SK-N-SH treated with all-trans-retinoic acid at 6 μM for 48 hours (cell line): ENCODE measurements at regions not wholly inside any gene's neighbourhood (a gene's known extent, or its start where the extent isn't known, plus 50 kb on each side); places are given as distances from the start of the nearest gene placed in this dataset.

Experiments used
- ATAC-seq: fragments of 200-7000 bp; cut with Tn5 transposase; 3 replicates; pipeline ENCODE4 v1.9.1; 2020; ENCODE audit warnings: mild to moderate bottlenecking, moderate library complexity
- ARNTL ChIP-seq: fragments of 450-650 bp; formaldehyde crosslinking; IDR thresholded peaks from 2 replicates; pipeline ENCODE4 v1.5.0; 2020; ENCODE audit warnings: low read depth, mild to moderate bottlenecking, moderate library complexity, borderline replicate concordance
- BACH2 ChIP-seq: fragments of 250-450 bp; sonication (Bioruptor Pico); IDR thresholded peaks from 2 replicates; pipeline ENCODE4 v1.9.0; 2021; ENCODE audit warnings: mild to moderate bottlenecking, borderline replicate concordance
- CSDC2 ChIP-seq: fragments of 250-450 bp; sonication (Bioruptor Pico); IDR thresholded peaks from 2 replicates; pipeline ENCODE4 v1.5.0; 2020; ENCODE audit warnings: mild to moderate bottlenecking, moderate library complexity
- ESRRG ChIP-seq: fragments of 250-450 bp; sonication (Bioruptor Pico); IDR thresholded peaks from 2 replicates; pipeline ENCODE4 v1.6.1; 2021; ENCODE audit warnings: mild to moderate bottlenecking
- GLIS3 ChIP-seq: fragments of 250-450 bp; sonication (Bioruptor Pico); IDR thresholded peaks from 2 replicates; pipeline ENCODE4 v1.5.0; 2020; ENCODE audit warnings: mild to moderate bottlenecking, moderate library complexity
- ISL1 ChIP-seq: fragments of 250-450 bp; sonication (Bioruptor Pico); IDR thresholded peaks from 2 replicates; pipeline ENCODE4 v2.1.2; 2022; ENCODE audit warnings: mild to moderate bottlenecking, moderate library complexity
- OSR1 ChIP-seq: fragments of 250-450 bp; sonication (Bioruptor Pico); IDR thresholded peaks from 2 replicates; pipeline ENCODE4 v1.8.0; 2022; ENCODE audit warnings: moderate library complexity, mild to moderate bottlenecking, inconsistent platforms
- PPARA ChIP-seq: fragments of 250-450 bp; sonication (Bioruptor Pico); IDR thresholded peaks from 2 replicates; pipeline ENCODE4 v1.5.0; 2020; ENCODE audit warnings: mild to moderate bottlenecking, borderline replicate concordance
- RARB ChIP-seq: fragments of 250-450 bp; sonication (Bioruptor Pico); IDR thresholded peaks from 2 replicates; pipeline ENCODE4 v1.8.0; 2021; ENCODE audit warnings: mild to moderate bottlenecking, moderate library complexity
- SNAI2 ChIP-seq: fragments of 250-450 bp; sonication (Bioruptor Pico); IDR thresholded peaks from 2 replicates; pipeline ENCODE4 v1.5.0; 2020; ENCODE audit warnings: mild to moderate bottlenecking, moderate library complexity
- TCF4 ChIP-seq: fragments of 250-450 bp; sonication (Bioruptor Pico); IDR thresholded peaks from 2 replicates; pipeline ENCODE4 v1.8.0; 2021; ENCODE audit warnings: mild to moderate bottlenecking, moderate library complexity, borderline replicate concordance
- TOX ChIP-seq: fragments of 250-450 bp; sonication (Bioruptor Pico); IDR thresholded peaks from 2 replicates; pipeline ENCODE4 v1.8.0; 2021; ENCODE audit warnings: mild to moderate bottlenecking, moderate library complexity, borderline replicate concordance
- ZC3H10 ChIP-seq: fragments of 250-450 bp; sonication (Bioruptor Pico); IDR thresholded peaks from 2 replicates; pipeline ENCODE4 v1.5.1; 2021; ENCODE audit warnings: mild to moderate bottlenecking, moderate library complexity
- ZFP30 ChIP-seq: fragments of 450-650 bp; formaldehyde crosslinking; IDR thresholded peaks from 2 replicates; pipeline ENCODE4 v1.5.0; 2022; ENCODE audit warnings: mild to moderate bottlenecking, moderate library complexity
- ZNF565 ChIP-seq: fragments of 450-650 bp; formaldehyde crosslinking; conservative IDR thresholded peaks from 2 replicates; pipeline ENCODE4 v1.5.0; 2020; ENCODE audit warnings: low read depth, mild to moderate bottlenecking, moderate library complexity
- ZNF70 ChIP-seq: fragments of 450-650 bp; formaldehyde crosslinking; IDR thresholded peaks from 2 replicates; pipeline ENCODE4 v1.5.0; 2020; ENCODE audit warnings: mild to moderate bottlenecking, moderate library complexity
- ZNF8 ChIP-seq: fragments of 450-650 bp; formaldehyde crosslinking; IDR thresholded peaks from 2 replicates; pipeline ENCODE4 v1.5.0; 2020; ENCODE audit warnings: mild to moderate bottlenecking, moderate library complexity
- TF ChIP-seq, protein P1 (sequence below): fragments of 250-450 bp; sonication (Bioruptor Pico); IDR thresholded peaks from 2 replicates; pipeline ENCODE4 v1.5.1; 2021; ENCODE audit warnings: mild to moderate bottlenecking, moderate library complexity
- TF ChIP-seq, protein P2 (sequence below): fragments of 250-450 bp; sonication (Bioruptor Pico); IDR thresholded peaks from 2 replicates; pipeline ENCODE4 v1.5.1; 2020; ENCODE audit warnings: low read depth, mild to moderate bottlenecking, moderate library complexity
- TF ChIP-seq, protein P3 (sequence below): fragments of 250-450 bp; sonication (Bioruptor Pico); IDR thresholded peaks from 2 replicates; pipeline ENCODE4 v1.8.0; 2020; ENCODE audit warnings: mild to moderate bottlenecking, moderate library complexity, borderline replicate concordance
- TF ChIP-seq, protein P4 (sequence below): fragments of 250-450 bp; sonication (Bioruptor Pico); IDR thresholded peaks from 2 replicates; pipeline ENCODE4 v1.5.0; 2020; ENCODE audit warnings: mild to moderate bottlenecking, moderate library complexity
- TF ChIP-seq, protein P5 (sequence below): fragments of 250-450 bp; sonication (Bioruptor Pico); IDR thresholded peaks from 2 replicates; pipeline ENCODE4 v1.8.0; 2021; ENCODE audit warnings: low read depth, mild to moderate bottlenecking, moderate library complexity, borderline replicate concordance

DNA sequence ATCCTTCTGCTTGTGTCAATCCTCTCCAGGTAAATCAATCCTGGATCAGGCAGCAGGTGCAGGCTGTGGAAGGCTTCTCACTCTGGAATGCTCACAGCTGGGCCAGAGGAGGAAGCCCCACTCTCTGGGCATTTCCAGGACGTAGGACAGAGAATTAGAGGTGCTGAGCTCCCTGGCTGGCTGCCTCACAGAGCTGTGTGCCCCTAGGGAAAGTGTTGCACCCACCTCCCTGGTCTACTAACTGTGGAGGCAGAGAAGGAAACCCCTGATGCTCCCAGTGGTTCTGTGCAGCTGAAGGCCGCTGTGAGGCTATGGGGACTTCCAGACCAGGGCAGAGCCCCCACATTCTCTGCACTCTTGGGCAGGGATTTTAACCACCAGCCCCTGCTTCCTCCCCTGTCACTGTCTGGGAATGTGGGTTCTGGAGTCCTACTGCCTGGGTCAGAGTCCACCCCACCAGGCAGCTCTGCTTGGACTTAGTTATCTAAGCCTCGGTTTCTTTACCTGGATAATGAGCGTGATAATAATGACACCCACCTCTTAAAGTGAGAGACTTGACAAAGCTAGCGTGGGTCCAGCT lies 73.5 kb upstream of the EEPD1 start (continued):
- TF ChIP-seq, protein P1, sequence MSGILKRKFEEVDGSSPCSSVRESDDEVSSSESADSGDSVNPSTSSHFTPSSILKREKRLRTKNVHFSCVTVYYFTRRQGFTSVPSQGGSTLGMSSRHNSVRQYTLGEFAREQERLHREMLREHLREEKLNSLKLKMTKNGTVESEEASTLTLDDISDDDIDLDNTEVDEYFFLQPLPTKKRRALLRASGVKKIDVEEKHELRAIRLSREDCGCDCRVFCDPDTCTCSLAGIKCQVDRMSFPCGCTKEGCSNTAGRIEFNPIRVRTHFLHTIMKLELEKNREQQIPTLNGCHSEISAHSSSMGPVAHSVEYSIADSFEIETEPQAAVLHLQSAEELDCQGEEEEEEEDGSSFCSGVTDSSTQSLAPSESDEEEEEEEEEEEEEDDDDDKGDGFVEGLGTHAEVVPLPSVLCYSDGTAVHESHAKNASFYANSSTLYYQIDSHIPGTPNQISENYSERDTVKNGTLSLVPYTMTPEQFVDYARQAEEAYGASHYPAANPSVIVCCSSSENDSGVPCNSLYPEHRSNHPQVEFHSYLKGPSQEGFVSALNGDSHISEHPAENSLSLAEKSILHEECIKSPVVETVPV = no peak
- TF ChIP-seq CSDC2 (CRISPR knock-in tag) (no peak), RARB (CRISPR knock-in tag) (no peak), OSR1 (CRISPR knock-in tag) (no peak), TCF4 (no peak), GLIS3 (no peak), TOX (CRISPR knock-in tag) (no peak)
- TF ChIP-seq, protein P2, sequence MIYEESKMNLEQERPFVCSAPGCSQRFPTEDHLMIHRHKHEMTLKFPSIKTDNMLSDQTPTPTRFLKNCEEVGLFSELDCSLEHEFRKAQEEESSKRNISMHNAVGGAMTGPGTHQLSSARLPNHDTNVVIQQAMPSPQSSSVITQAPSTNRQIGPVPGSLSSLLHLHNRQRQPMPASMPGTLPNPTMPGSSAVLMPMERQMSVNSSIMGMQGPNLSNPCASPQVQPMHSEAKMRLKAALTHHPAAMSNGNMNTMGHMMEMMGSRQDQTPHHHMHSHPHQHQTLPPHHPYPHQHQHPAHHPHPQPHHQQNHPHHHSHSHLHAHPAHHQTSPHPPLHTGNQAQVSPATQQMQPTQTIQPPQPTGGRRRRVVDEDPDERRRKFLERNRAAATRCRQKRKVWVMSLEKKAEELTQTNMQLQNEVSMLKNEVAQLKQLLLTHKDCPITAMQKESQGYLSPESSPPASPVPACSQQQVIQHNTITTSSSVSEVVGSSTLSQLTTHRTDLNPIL (CRISPR knock-in tag) = no peak

DNA sequence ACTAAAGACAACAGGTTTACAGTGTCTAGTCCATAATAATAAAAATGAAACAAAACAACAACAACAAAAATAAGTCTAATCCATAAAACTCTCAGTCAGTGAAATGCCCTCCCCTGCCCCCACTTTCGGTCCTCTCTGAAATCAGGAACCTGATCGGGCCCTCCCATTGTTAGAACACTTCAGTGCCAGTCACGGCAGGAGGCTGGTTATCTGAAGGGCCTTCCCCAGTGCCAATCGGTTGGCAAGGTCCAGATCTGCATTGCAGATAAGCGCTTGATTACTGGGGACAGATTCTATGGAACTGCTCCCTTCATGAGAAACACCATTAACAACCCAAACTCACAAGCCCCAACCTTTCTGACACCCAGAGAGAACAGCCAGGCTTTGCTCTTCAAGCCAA lies 72.2 kb upstream of the EEPD1 start:
- ATAC-seq = no peak
- TF ChIP-seq ZNF565 (CRISPR knock-in tag) (no peak), ARNTL (CRISPR knock-in tag) (no peak)
- TF ChIP-seq, protein P1 = no peak

DNA sequence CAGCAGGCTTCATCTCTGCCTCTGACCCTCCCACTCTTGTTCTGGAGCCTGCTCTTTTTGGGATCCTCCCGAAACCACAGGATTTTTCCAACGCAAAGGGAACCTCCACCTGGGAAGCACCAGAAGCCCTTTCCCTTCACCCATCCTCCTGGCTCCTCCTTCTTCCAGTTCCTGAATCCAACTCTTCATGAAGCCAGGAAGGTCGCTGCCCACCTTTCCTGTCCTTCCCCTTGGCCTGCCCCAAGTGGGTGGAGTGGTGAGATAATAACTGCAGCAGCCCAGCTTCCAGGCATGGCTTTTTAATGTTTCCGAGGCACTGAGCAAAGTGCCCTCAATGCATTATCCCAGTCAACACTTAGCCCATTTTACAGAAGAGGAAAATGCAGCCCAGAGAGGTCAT lies 70.8 kb upstream of the EEPD1 start:
- ATAC-seq = no peak
- TF ChIP-seq BACH2 (no peak), ZC3H10 (CRISPR knock-in tag) (no peak), ZNF70 (no peak), RARB (CRISPR knock-in tag) (no peak), ISL1 (CRISPR knock-in tag) (no peak), ZNF565 (CRISPR knock-in tag) (no peak), ESRRG (CRISPR knock-in tag) (no peak), SNAI2 (no peak), OSR1 (CRISPR knock-in tag) (no peak), ZFP30 (CRISPR knock-in tag) (no peak), ZNF8 (CRISPR knock-in tag) (no peak), PPARA (no peak), TCF4 (no peak), TOX (CRISPR knock-in tag) (no peak)
- TF ChIP-seq, protein P2 (CRISPR knock-in tag) = no peak
- TF ChIP-seq, protein P3, sequence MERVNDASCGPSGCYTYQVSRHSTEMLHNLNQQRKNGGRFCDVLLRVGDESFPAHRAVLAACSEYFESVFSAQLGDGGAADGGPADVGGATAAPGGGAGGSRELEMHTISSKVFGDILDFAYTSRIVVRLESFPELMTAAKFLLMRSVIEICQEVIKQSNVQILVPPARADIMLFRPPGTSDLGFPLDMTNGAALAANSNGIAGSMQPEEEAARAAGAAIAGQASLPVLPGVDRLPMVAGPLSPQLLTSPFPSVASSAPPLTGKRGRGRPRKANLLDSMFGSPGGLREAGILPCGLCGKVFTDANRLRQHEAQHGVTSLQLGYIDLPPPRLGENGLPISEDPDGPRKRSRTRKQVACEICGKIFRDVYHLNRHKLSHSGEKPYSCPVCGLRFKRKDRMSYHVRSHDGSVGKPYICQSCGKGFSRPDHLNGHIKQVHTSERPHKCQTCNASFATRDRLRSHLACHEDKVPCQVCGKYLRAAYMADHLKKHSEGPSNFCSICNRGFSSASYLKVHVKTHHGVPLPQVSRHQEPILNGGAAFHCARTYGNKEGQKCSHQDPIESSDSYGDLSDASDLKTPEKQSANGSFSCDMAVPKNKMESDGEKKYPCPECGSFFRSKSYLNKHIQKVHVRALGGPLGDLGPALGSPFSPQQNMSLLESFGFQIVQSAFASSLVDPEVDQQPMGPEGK (CRISPR knock-in tag) = no peak
- TF ChIP-seq, protein P4, sequence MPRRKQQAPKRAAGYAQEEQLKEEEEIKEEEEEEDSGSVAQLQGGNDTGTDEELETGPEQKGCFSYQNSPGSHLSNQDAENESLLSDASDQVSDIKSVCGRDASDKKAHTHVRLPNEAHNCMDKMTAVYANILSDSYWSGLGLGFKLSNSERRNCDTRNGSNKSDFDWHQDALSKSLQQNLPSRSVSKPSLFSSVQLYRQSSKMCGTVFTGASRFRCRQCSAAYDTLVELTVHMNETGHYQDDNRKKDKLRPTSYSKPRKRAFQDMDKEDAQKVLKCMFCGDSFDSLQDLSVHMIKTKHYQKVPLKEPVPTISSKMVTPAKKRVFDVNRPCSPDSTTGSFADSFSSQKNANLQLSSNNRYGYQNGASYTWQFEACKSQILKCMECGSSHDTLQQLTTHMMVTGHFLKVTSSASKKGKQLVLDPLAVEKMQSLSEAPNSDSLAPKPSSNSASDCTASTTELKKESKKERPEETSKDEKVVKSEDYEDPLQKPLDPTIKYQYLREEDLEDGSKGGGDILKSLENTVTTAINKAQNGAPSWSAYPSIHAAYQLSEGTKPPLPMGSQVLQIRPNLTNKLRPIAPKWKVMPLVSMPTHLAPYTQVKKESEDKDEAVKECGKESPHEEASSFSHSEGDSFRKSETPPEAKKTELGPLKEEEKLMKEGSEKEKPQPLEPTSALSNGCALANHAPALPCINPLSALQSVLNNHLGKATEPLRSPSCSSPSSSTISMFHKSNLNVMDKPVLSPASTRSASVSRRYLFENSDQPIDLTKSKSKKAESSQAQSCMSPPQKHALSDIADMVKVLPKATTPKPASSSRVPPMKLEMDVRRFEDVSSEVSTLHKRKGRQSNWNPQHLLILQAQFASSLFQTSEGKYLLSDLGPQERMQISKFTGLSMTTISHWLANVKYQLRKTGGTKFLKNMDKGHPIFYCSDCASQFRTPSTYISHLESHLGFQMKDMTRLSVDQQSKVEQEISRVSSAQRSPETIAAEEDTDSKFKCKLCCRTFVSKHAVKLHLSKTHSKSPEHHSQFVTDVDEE = no peak
- TF ChIP-seq, protein P1 = no peak
- TF ChIP-seq, protein P5, sequence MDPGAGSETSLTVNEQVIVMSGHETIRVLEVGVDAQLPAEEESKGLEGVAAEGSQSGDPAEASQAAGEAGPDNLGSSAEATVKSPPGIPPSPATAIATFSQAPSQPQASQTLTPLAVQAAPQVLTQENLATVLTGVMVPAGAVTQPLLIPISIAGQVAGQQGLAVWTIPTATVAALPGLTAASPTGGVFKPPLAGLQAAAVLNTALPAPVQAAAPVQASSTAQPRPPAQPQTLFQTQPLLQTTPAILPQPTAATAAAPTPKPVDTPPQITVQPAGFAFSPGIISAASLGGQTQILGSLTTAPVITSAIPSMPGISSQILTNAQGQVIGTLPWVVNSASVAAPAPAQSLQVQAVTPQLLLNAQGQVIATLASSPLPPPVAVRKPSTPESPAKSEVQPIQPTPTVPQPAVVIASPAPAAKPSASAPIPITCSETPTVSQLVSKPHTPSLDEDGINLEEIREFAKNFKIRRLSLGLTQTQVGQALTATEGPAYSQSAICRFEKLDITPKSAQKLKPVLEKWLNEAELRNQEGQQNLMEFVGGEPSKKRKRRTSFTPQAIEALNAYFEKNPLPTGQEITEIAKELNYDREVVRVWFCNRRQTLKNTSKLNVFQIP = no peak
